H1 (cell line): ENCODE measurements at regions not wholly inside any gene's neighbourhood (a gene's known extent, or its start where the extent isn't known, plus 50 kb on each side); places are given as distances from the start of the nearest gene placed in this dataset.

ENCODE experiments used
- CTCF ChIA-PET: fragments of 300-600 bp; sonication (Branson Sonifier 250); formaldehyde crosslinking; loops from one replicate; lab custom pipeline; 2021; ENCODE audit not compliant: partially characterized antibody; lab: Charles Lee
- POLR2A ChIA-PET: fragments of 300-600 bp; sonication (Branson Sonifier 250); formaldehyde crosslinking; loops from one replicate; lab custom pipeline; 2021; ENCODE audit warnings: inconsistent platforms; ENCODE audit not compliant: partially characterized antibody; lab: Charles Lee
- DNase-seq, 2 experiments: peaks; one replicate each; pipeline versions ENCODE4 v3.0.0 to v3.0.0-alpha.2; 2010 to 2022; ENCODE audit warnings: low spot score in 2 of 2, low read depth in 1 of 2, mixed read lengths in 1 of 2
- FAIRE-seq: peaks from 2 replicates; lab custom pipeline; 2011; peaks lifted over from hg19 to GRCh38; lab: Jason Lieb, UNC
- H2AFZ ChIP-seq: 2 replicates; pipeline ENCODE4 v1.8.1; 2012; ENCODE audit warnings: low read length, inconsistent platforms
- H2AK5ac ChIP-seq: 2 replicates; pipeline ENCODE4 v1.6.1; 2013; ENCODE audit warnings: low read depth, low read length
- H2BK120ac ChIP-seq: replicated peaks from 2 replicates; pipeline ENCODE3; 2013; ENCODE audit warnings: low read depth, low read length, inconsistent platforms
- H2BK12ac ChIP-seq: 2 replicates; pipeline ENCODE4 v1.6.1; 2013; ENCODE audit warnings: low read depth, low read length
- H2BK15ac ChIP-seq: 2 replicates; pipeline ENCODE4 v1.6.1; 2013; ENCODE audit warnings: low read length
- H2BK20ac ChIP-seq: 2 replicates; pipeline ENCODE4 v1.6.1; 2013; ENCODE audit warnings: low read length
- H2BK5ac ChIP-seq: 2 replicates; pipeline ENCODE4 v1.6.1; 2013; ENCODE audit warnings: low read depth, low read length
- H3K14ac ChIP-seq: 2 replicates; pipeline ENCODE4 v1.6.1; 2013; ENCODE audit warnings: inconsistent platforms; ENCODE audit not compliant: insufficient read length
- H3K18ac ChIP-seq: 2 replicates; pipeline ENCODE4 v1.6.1; 2013; ENCODE audit warnings: low read length; ENCODE audit errors: extremely low read depth
- H3K23ac ChIP-seq: 2 replicates; pipeline ENCODE4 v1.6.1; 2013; ENCODE audit warnings: inconsistent platforms; ENCODE audit not compliant: insufficient read length
- H3K23me2 ChIP-seq: 2 replicates; pipeline ENCODE4 v1.6.1; 2013; ENCODE audit warnings: low read depth, low read length
- H3K27ac ChIP-seq: 2 replicates; pipeline ENCODE4 v1.6.1; 2011; ENCODE audit warnings: low read depth, low read length, inconsistent platforms
- H3K27me3 ChIP-seq, 4 experiments: replicated peaks in 1 of 4; 1 replicate in 1 of 4; 2 replicates in 3 of 4; pipeline versions ENCODE4 v1.6.1 to v1.8.1; 2011 to 2013; ENCODE audit warnings: low read length in 3 of 4, mild to moderate bottlenecking in 3 of 4, inconsistent platforms in 2 of 4, mixed read lengths in 2 of 4, moderate library complexity in 1 of 4; ENCODE audit not compliant: control insufficient read depth in 3 of 4, insufficient read depth in 3 of 4; ENCODE audit errors: extremely low read depth in 1 of 4
- H3K36me3 ChIP-seq, 4 experiments: 2 replicates each; pipeline versions ENCODE4 v1.6.1 to v1.8.1; 2011 to 2013; ENCODE audit warnings: mild to moderate bottlenecking in 4 of 4, low read length in 3 of 4, moderate library complexity in 2 of 4, control low read depth in 1 of 4, inconsistent platforms in 1 of 4; ENCODE audit not compliant: insufficient read depth in 4 of 4, control insufficient read depth in 2 of 4
- H3K4ac ChIP-seq: replicated peaks from 2 replicates; pipeline ENCODE3; 2013; ENCODE audit warnings: low read length, low read depth, mixed read lengths, inconsistent platforms; ENCODE audit not compliant: insufficient read length
- H3K4me1 ChIP-seq, 4 experiments: replicated peaks in 1 of 4; 1 replicate in 1 of 4; 2 replicates in 3 of 4; pipeline versions ENCODE4 v1.6.1 to v1.8.1; 2011 to 2013; ENCODE audit warnings: low read length in 3 of 4, inconsistent platforms in 2 of 4, mixed read lengths in 1 of 4; ENCODE audit not compliant: insufficient read depth in 4 of 4, control insufficient read depth in 3 of 4
- H3K4me2 ChIP-seq, 2 experiments: 2 replicates each; pipeline versions ENCODE4 v1.6.1 to v1.8.1; 2011 to 2013; ENCODE audit warnings: low read depth in 2 of 2, low read length in 2 of 2, control low read depth in 1 of 2, inconsistent platforms in 1 of 2, mild to moderate bottlenecking in 1 of 2; ENCODE audit not compliant: insufficient read depth in 1 of 2
- H3K4me3 ChIP-seq, 4 experiments: fragments of 200-600, 300-600 bp in 1 of 4; sonication (generic), shearing (Covaris generic), sonication (Bioruptor Twin) in 1 of 4; 2 replicates each; pipeline versions ENCODE4 v1.5.1 to v1.8.1; 2011 to 2016; ENCODE audit warnings: low read length in 4 of 4, low read depth in 3 of 4, control low read depth in 2 of 4, inconsistent platforms in 2 of 4, mild to moderate bottlenecking in 2 of 4, mixed read lengths in 1 of 4, moderate library complexity in 1 of 4; ENCODE audit not compliant: insufficient read depth in 2 of 4; ENCODE audit errors: extremely low read depth in 1 of 4
- H3K56ac ChIP-seq: replicated peaks from 2 replicates; pipeline ENCODE3; 2013; ENCODE audit warnings: low read depth, mild to moderate bottlenecking, mixed read lengths, low read length, inconsistent platforms; ENCODE audit not compliant: insufficient read length
- H3K79me1 ChIP-seq: 2 replicates; pipeline ENCODE4 v1.6.1; 2013; ENCODE audit warnings: low read depth, low read length, control low read depth
- H3K79me2 ChIP-seq, 2 experiments: 2 replicates each; pipeline versions ENCODE4 v1.6.1 to v1.8.1; 2012 to 2013; ENCODE audit warnings: low read length in 2 of 2, mild to moderate bottlenecking in 2 of 2, inconsistent platforms in 1 of 2; ENCODE audit not compliant: insufficient read depth in 2 of 2, control insufficient read depth in 1 of 2
- H3K9ac ChIP-seq, 4 experiments: replicated peaks in 1 of 4; 1 replicate in 1 of 4; 2 replicates in 3 of 4; pipeline versions ENCODE4 v1.6.1 to v1.8.1; 2011 to 2013; ENCODE audit warnings: low read depth in 3 of 4, low read length in 3 of 4, control low read depth in 2 of 4, mild to moderate bottlenecking in 2 of 4, moderate library complexity in 2 of 4, inconsistent platforms in 1 of 4; ENCODE audit errors: extremely low read depth in 1 of 4
- H3K9me3 ChIP-seq, 2 experiments: 2 replicates each; pipeline versions ENCODE4 v1.6.1 to v1.8.1; 2012 to 2013; ENCODE audit warnings: mild to moderate bottlenecking in 2 of 2, moderate library complexity in 2 of 2, control low read depth in 1 of 2, inconsistent platforms in 1 of 2, low read depth in 1 of 2, low read length in 1 of 2, mixed read lengths in 1 of 2; ENCODE audit not compliant: insufficient read depth in 2 of 2
- H4K20me1 ChIP-seq, 2 experiments: replicated peaks in 1 of 2; 2 replicates each; pipeline versions ENCODE3 to v1.8.1; 2011 to 2013; ENCODE audit warnings: inconsistent platforms in 2 of 2, low read length in 2 of 2, mild to moderate bottlenecking in 1 of 2; ENCODE audit not compliant: insufficient read depth in 2 of 2, control insufficient read depth in 1 of 2
- H4K5ac ChIP-seq: 2 replicates; pipeline ENCODE4 v1.6.1; 2013; ENCODE audit warnings: low read length, low read depth, mixed read lengths, inconsistent platforms; ENCODE audit not compliant: insufficient read length
- H4K8ac ChIP-seq: 2 replicates; pipeline ENCODE4 v1.8.0; 2013; ENCODE audit warnings: mild to moderate bottlenecking, moderate library complexity, low read length, inconsistent platforms; ENCODE audit not compliant: insufficient read depth; ENCODE audit errors: extremely low read depth
- H4K91ac ChIP-seq: replicated peaks from 2 replicates; pipeline ENCODE3; 2013; ENCODE audit warnings: low read length, mixed read lengths, inconsistent platforms; ENCODE audit not compliant: insufficient read length
- ASH2L ChIP-seq: fragments of 200-600, 300-600 bp; sonication (generic); IDR thresholded peaks from one replicate; pipeline ENCODE4 v1.7.1; 2017; ENCODE audit warnings: low read length
- KDM5A ChIP-seq: fragments of 200-600 bp; IDR thresholded peaks from 2 replicates; pipeline ENCODE4 v1.7.1; 2012; ENCODE audit warnings: mild to moderate bottlenecking, low read length, inconsistent platforms, mixed read lengths
- WGBS, 2 experiments: shearing (Covaris generic) in 1 of 2; methylation state at CpG; one replicate each; pipeline versions ENCODE4 v1.1.6 to v1.1.7; 2013 to 2015; ENCODE audit warnings: low lambda C conversion rate in 2 of 2, mixed read lengths in 2 of 2, inconsistent platforms in 1 of 2, low coverage in 1 of 2, missing lambda C conversion rate in 1 of 2; ENCODE audit not compliant: insufficient replicate concordance in 2 of 2, insufficient coverage in 1 of 2, insufficient read length in 1 of 2; ENCODE audit errors: extremely low coverage in 1 of 2, missing lambda C conversion rate in 1 of 2; 5-methylcytosine and 5-hydroxymethylcytosine counted together

- H2BK20ac ChIP-seq, result peak overlapping the region; percentile 15; the same call in 1 of the 2 replicates
- H2BK15ac ChIP-seq, result no peak overlapping the region
- no peaks in the 10 kb centered on the region for H3K79me2 ChIP-seq
- H3K4me1 ChIP-seq, result peaks cover 0 to 8% (median 6%) of the 10 kb centered on the region in 4 experiments; a peak in 5 of 7 replicates
- no peak overlapping the region for H2BK12ac ChIP-seq
- DNase-seq (no peak), FAIRE-seq (no peak)
- no peak overlapping the region for H3K18ac ChIP-seq
- H3K9ac ChIP-seq, result no peak overlapping the region
- H2AK5ac ChIP-seq, result no peak overlapping the region
- TF ChIP-seq ASH2L (peak; percentile 5), KDM5A (no peak)
- H3K23me2 ChIP-seq, result 0 out of 2 replicates have a peak, but pooled peaks cover 3% of the 10 kb centered on the region
- no peak overlapping the region for H3K4ac ChIP-seq
- no peak overlapping the region for H2BK5ac ChIP-seq
- no peaks in the 10 kb centered on the region; a peak in 1 of 7 replicates for H3K27me3 ChIP-seq
- POLR2A ChIA-PET, result interaction anchor here (1.4 kb wide), 1 partner anchor 12 kb away, joined by 3 read pairs; no protein-coding TSS in a partner anchor
- H3K56ac ChIP-seq, result no peak overlapping the region
- no peak overlapping the region for H2BK120ac ChIP-seq
- 0 out of 4 replicates have a peak, but pooled peaks cover 0 to 3% of the 10 kb centered on the region in 2 experiments for H3K9me3 ChIP-seq
- H3K4me2 ChIP-seq, result peak overlapping the region; percentile 35 to 44; a peak in 3 of 4 replicates
- no peaks in the 10 kb centered on the region for H4K20me1 ChIP-seq
- H3K23ac ChIP-seq, result no peak overlapping the region
- H4K8ac ChIP-seq, result no peak overlapping the region
- H4K5ac ChIP-seq, result no peak overlapping the region
- H3K79me1 ChIP-seq, result no peaks in the 10 kb centered on the region
- H3K27ac ChIP-seq, result no peak overlapping the region
- no peaks in the 10 kb centered on the region for H3K36me3 ChIP-seq
- CTCF ChIA-PET, result interaction anchor here (0.6 to 1.5 kb wide), 9 partner anchors 17 to 471 kb away, joined by 3 to 5 read pairs (median 3); no protein-coding TSS in a partner anchor
- no peak overlapping the region for H3K14ac ChIP-seq
- no peak overlapping the region for H2AFZ ChIP-seq
- H3K4me3 ChIP-seq, result no peak overlapping the region
- 64% methylated on average over 1 of the region's 1 CpG; no CpG with 5 or more reads in 1 of the 2 experiments for WGBS, 2 experiments
- no peak overlapping the region for H4K91ac ChIP-seq
These were observed 317.1 kb upstream of the PROX1 start for GRCh38 chr1:213670692-213671023.
